H9 (cell line): ENCODE measurements at regions not wholly inside any gene's neighbourhood (a gene's known extent, or its start where the extent isn't known, plus 50 kb on each side); places are given as distances from the start of the nearest gene placed in this dataset.

ENCODE experiments used
- DNase-seq: peaks from one replicate; pipeline ENCODE4 v3.0.0-alpha.2; 2017
- H2AFZ ChIP-seq: one replicate; pipeline ENCODE4 v1.6.1; 2013; ENCODE audit warnings: mild to moderate bottlenecking, low read length, control low read depth, moderate library complexity
- H2AK5ac ChIP-seq: 2 replicates; pipeline ENCODE4 v1.6.1; 2013; ENCODE audit warnings: low read length, control low read depth, mixed read lengths; ENCODE audit not compliant: insufficient read length
- H2BK120ac ChIP-seq: one replicate; pipeline ENCODE4 v1.6.1; 2013; ENCODE audit warnings: low read depth, mild to moderate bottlenecking, low read length, control low read depth, inconsistent platforms; ENCODE audit not compliant: poor library complexity, severe bottlenecking
- H2BK12ac ChIP-seq: 2 replicates; pipeline ENCODE4 v1.6.1; 2013; ENCODE audit warnings: low read length, control low read depth, mixed read lengths, low read depth; ENCODE audit not compliant: insufficient read length
- H2BK15ac ChIP-seq: 2 replicates; pipeline ENCODE4 v1.6.1; 2013; ENCODE audit warnings: low read depth, low read length, control low read depth
- H2BK20ac ChIP-seq: one replicate; pipeline ENCODE4 v1.6.1; 2013; ENCODE audit warnings: low read depth, mild to moderate bottlenecking, low read length, control low read depth, inconsistent platforms; ENCODE audit not compliant: poor library complexity, severe bottlenecking
- H2BK5ac ChIP-seq: 2 replicates; pipeline ENCODE4 v1.6.1; 2013; ENCODE audit warnings: low read length, control low read depth, mixed read lengths; ENCODE audit not compliant: insufficient read length
- H3K14ac ChIP-seq: 2 replicates; pipeline ENCODE4 v1.6.1; 2013; ENCODE audit warnings: low read length, control low read depth; ENCODE audit not compliant: insufficient read depth
- H3K18ac ChIP-seq: 2 replicates; pipeline ENCODE4 v1.6.1; 2013; ENCODE audit warnings: low read depth, mild to moderate bottlenecking, mixed read lengths, low read length, control low read depth; ENCODE audit not compliant: insufficient read length
- H3K23ac ChIP-seq: 2 replicates; pipeline ENCODE4 v1.6.1; 2013; ENCODE audit warnings: low read length, control low read depth, mixed read lengths, low read depth; ENCODE audit not compliant: insufficient read length
- H3K23me2 ChIP-seq: 2 replicates; pipeline ENCODE4 v1.6.1; 2013; ENCODE audit warnings: low read depth, mild to moderate bottlenecking, mixed read lengths, low read length, control low read depth; ENCODE audit not compliant: insufficient read length, poor library complexity, severe bottlenecking
- H3K27ac ChIP-seq: 2 replicates; pipeline ENCODE4 v1.5.1; 2013; ENCODE audit warnings: low read length, control low read depth, mixed read lengths, low read depth; ENCODE audit not compliant: insufficient read length
- H3K27me3 ChIP-seq: 2 replicates; pipeline ENCODE4 v1.6.1; 2013; ENCODE audit warnings: low read length, control low read depth, inconsistent platforms; ENCODE audit not compliant: insufficient read depth
- H3K4ac ChIP-seq: 2 replicates; pipeline ENCODE4 v1.6.1; 2013; ENCODE audit warnings: low read depth, mild to moderate bottlenecking, control low read depth, inconsistent platforms, low read length, moderate library complexity
- H3K4me1 ChIP-seq: 2 replicates; pipeline ENCODE4 v1.6.1; 2013; ENCODE audit warnings: low read length, control low read depth, inconsistent platforms; ENCODE audit not compliant: insufficient read depth
- H3K4me2 ChIP-seq: 2 replicates; pipeline ENCODE4 v1.6.1; 2013; ENCODE audit warnings: low read length, control low read depth, mixed read lengths; ENCODE audit not compliant: insufficient read length, insufficient read depth
- H3K56ac ChIP-seq: 2 replicates; pipeline ENCODE4 v1.6.1; 2013; ENCODE audit warnings: low read depth, mild to moderate bottlenecking, mixed read lengths, low read length, control low read depth; ENCODE audit not compliant: insufficient read length
- H3K79me1 ChIP-seq: 2 replicates; pipeline ENCODE4 v1.6.1; 2013; ENCODE audit warnings: low read depth, mild to moderate bottlenecking, moderate library complexity, low read length, control low read depth, inconsistent platforms; ENCODE audit not compliant: insufficient read depth, poor library complexity, severe bottlenecking
- H3K79me2 ChIP-seq: 2 replicates; pipeline ENCODE4 v1.6.1; 2013; ENCODE audit warnings: low read length, control low read depth, inconsistent platforms; ENCODE audit not compliant: insufficient read depth
- H3K9ac ChIP-seq: 2 replicates; pipeline ENCODE4 v1.6.1; 2013; ENCODE audit warnings: low read length, control low read depth, mixed read lengths; ENCODE audit not compliant: insufficient read length; ENCODE audit errors: extremely low read depth
- H3K9me3 ChIP-seq: one replicate; pipeline ENCODE4 v1.6.1; 2013; ENCODE audit warnings: low read depth, low read length, inconsistent platforms; ENCODE audit not compliant: control insufficient read depth
- H3T11ph ChIP-seq: one replicate; pipeline ENCODE4 v1.6.1; 2013; ENCODE audit warnings: mild to moderate bottlenecking, low read length, control low read depth, inconsistent platforms
- H4K20me1 ChIP-seq: one replicate; pipeline ENCODE4 v1.6.1; 2013; ENCODE audit not compliant: control insufficient read depth, insufficient read length, insufficient read depth
- H4K5ac ChIP-seq: 2 replicates; pipeline ENCODE4 v1.6.1; 2013; ENCODE audit warnings: low read depth, mild to moderate bottlenecking, mixed read lengths, low read length, control low read depth; ENCODE audit not compliant: insufficient read length
- H4K8ac ChIP-seq: replicated peaks from 2 replicates; pipeline ENCODE4 v1.6.1; 2013; ENCODE audit warnings: low read length, control low read depth, mixed read lengths, low read depth; ENCODE audit not compliant: insufficient read length
- H4K91ac ChIP-seq: 2 replicates; pipeline ENCODE4 v1.6.1; 2013; ENCODE audit warnings: low read depth, mild to moderate bottlenecking, moderate library complexity, mixed read lengths, low read length, control low read depth; ENCODE audit not compliant: insufficient read length
- H3K27ac Mint-ChIP-seq, 3 experiments: 2 replicates in 2 of 3; 3 replicates in 1 of 3; pipeline ENCODE4 v1.8.0; 2020 to 2021; ENCODE audit warnings: mixed read lengths in 3 of 3, mild to moderate bottlenecking in 1 of 3, moderate library complexity in 1 of 3
- H3K27me3 Mint-ChIP-seq: 2 replicates; pipeline ENCODE4 v1.8.0; 2021; ENCODE audit warnings: low read depth, mild to moderate bottlenecking, moderate library complexity, mixed read lengths
- H3K36me3 Mint-ChIP-seq, 3 experiments: 2 replicates in 2 of 3; 3 replicates in 1 of 3; pipeline ENCODE4 v1.8.0; 2020 to 2021; ENCODE audit warnings: low read depth in 3 of 3, mixed read lengths in 3 of 3; ENCODE audit not compliant: insufficient read depth in 1 of 3
- H3K4me1 Mint-ChIP-seq, 2 experiments: 2 replicates each; pipeline ENCODE4 v1.8.0; 2020; ENCODE audit warnings: mixed read lengths in 2 of 2
- H3K4me3 Mint-ChIP-seq, 2 experiments: 2 replicates in 1 of 2; 3 replicates in 1 of 2; pipeline ENCODE4 v1.8.0; 2020 to 2021; ENCODE audit warnings: mild to moderate bottlenecking in 2 of 2, mixed read lengths in 2 of 2, moderate library complexity in 1 of 2
- H3K9me3 Mint-ChIP-seq, 2 experiments: 2 replicates in 1 of 2; 3 replicates in 1 of 2; pipeline ENCODE4 v1.8.0; 2020; ENCODE audit warnings: mild to moderate bottlenecking in 2 of 2, mixed read lengths in 2 of 2, moderate library complexity in 1 of 2
- CTCF ChIP-seq: fragments of 200-600 bp; sonication (generic); conservative IDR thresholded peaks from 3 replicates; pipeline ENCODE4 v1.8.0; 2021; ENCODE audit warnings: antibody characterized with exemption, mild to moderate bottlenecking
- WGBS: extraction: QIAGEN DNeasy Blood & Tissue Kit; methylation state at CpG from one replicate; pipeline ENCODE4 v1.1.7; 2013; ENCODE audit warnings: missing lambda C conversion rate, low lambda C conversion rate, mixed read lengths; ENCODE audit not compliant: insufficient read length; ENCODE audit errors: extremely low coverage; 5-methylcytosine and 5-hydroxymethylcytosine counted together

DNA sequence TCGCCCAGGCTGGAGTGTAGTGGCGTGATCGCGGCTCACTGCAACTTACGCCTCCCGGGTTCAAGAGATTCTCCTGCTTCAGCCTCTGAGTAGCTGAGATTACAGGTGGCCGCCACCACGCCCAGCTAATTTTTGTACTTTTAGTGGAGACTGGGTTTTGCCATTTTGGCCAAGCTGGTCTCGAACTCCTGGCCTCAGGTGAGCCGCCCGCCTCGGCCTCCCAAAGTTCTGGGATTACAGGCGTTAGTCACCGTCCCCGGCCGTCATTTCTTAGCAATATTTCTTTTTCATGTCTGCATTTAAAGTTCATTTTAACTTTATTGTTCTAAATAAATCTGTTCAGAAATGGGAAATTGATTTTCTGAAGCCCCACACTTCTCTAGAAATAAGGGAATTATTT lies 597.3 kb upstream of the DDX18 start:
- DNase-seq, result no peak
- no peak overlapping the region for H3K4me2 ChIP-seq
- H4K5ac ChIP-seq, result no peak overlapping the region
- no peak overlapping the region for H2BK12ac ChIP-seq
- H3K4ac ChIP-seq, result no peak overlapping the region
- no peak overlapping the region for H3K27ac ChIP-seq
- H3K79me1 ChIP-seq, result no peaks in the 10 kb centered on the region
- no peak overlapping the region for H2BK20ac ChIP-seq
- peaks cover 7 to 12% of the 10 kb centered on the region in 2 experiments for H3K4me1 Mint-ChIP-seq
- no peaks in the 10 kb centered on the region for H3K27me3 ChIP-seq
- no peaks in the 10 kb centered on the region for H4K20me1 ChIP-seq
- no peaks in the 10 kb centered on the region for H3K23me2 ChIP-seq
- no peak overlapping the region for H3K27ac Mint-ChIP-seq
- WGBS, result no CpG with 5 or more reads among the region's 16 CpGs
- no peak for TF ChIP-seq CTCF
- H3K9ac ChIP-seq, result no peak overlapping the region
- H3T11ph ChIP-seq, result no peak overlapping the region
- H3K9me3 ChIP-seq, result no peaks in the 10 kb centered on the region
- H3K18ac ChIP-seq, result no peak overlapping the region
- H3K14ac ChIP-seq, result no peak overlapping the region
- H4K91ac ChIP-seq, result no peak overlapping the region
- H2BK15ac ChIP-seq, result no peak overlapping the region
- H2AFZ ChIP-seq, result no peak overlapping the region
- no peaks in the 10 kb centered on the region for H3K27me3 Mint-ChIP-seq
- no peak overlapping the region for H3K56ac ChIP-seq
- no peaks in the 10 kb centered on the region for H3K36me3 Mint-ChIP-seq
- no peaks in the 10 kb centered on the region for H3K4me1 ChIP-seq
- no peaks in the 10 kb centered on the region for H3K9me3 Mint-ChIP-seq
- H3K23ac ChIP-seq, result no peak overlapping the region
- no peak overlapping the region for H3K4me3 Mint-ChIP-seq
- no peak overlapping the region for H2BK5ac ChIP-seq
- H2BK120ac ChIP-seq, result no peak overlapping the region
- no peak overlapping the region for H2AK5ac ChIP-seq
- no peak overlapping the region for H4K8ac ChIP-seq
- no peaks in the 10 kb centered on the region; the same call in 1 of the 2 replicates for H3K79me2 ChIP-seq
